ENCODE measurements at regions not wholly inside any gene's neighbourhood (a gene's known extent, or its start where the extent isn't known, plus 50 kb on each side); places are given as distances from the start of the nearest gene placed in this dataset.

GRCh38 chr3:8205881-8206280, 295.7 kb upstream of the LMCD1 start:
- no peak for DNase-seq

DNA sequence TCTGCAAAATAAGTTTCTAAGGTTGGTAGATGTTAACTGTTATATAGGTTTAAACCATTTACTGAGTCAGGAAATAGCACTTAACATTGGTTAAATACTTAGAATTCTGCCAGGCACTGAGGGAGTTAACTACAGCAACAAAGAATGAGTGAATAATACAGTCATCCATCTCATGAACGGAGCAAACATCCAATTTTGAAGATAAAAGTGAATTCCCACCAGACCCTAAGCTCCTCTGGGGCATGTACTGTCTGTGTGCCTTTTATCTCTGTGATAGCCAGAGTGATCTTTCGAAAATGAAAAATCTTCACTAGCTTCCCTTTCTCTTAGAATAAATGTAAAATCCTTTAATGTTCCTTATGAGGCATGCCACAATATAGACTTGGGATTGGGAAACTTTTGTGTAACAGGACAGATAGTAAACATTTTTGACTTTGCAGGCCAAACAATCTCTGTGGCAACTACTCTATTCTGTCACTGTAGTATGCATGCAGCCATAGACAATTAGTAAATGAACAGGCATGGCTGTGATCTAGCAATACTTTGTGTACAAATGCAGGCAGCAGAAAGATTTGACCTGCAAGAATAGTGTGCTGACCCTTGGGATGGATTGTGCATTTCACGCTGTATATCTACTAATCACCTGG, 294.5 kb upstream of the LMCD1 start:
- no peak for DNase-seq

DNA sequence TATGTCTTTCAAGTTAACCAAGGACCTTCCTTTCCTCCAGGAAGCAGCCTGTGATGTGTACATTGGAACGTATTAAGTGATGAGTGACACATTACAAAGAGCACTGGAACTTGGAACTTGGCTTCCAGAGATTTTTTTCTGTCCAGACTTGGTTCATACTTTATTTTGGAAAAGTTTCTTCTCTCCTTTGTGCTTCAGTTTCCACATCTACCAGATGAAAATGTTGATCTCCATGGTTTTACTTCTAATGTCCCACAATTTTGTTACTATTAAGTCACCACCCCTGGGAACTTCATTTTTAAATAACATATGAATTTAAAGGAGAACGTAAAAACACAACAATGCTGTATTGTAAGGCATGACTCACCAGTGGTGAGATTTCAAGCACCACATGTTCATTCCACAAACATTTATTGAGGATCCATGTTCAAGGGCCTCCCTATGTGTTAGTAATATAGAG, 290.7 kb upstream of the LMCD1 start:
- DNase-seq = no peak

DNA sequence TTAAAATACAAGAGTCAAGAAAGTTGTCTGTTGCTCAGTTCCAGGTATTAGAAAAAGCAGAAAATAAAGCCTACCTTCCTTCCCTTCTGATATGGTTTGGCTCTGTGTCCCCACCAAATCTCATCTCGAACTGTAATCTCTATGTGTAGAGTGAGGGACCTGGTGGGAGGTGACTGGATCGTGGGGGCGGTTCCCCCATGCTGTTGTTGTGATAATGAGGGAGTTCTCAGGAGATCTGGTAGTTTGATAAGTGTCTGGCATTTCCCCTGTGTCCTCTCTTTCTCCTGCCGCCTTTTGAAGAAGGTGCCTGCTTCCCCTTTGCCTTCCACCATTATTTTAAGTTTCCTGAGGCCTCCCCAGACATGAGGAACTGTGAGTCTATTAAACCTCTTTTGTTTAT, 288.8 kb upstream of the LMCD1 start:
- DNase-seq = no peak

DNA sequence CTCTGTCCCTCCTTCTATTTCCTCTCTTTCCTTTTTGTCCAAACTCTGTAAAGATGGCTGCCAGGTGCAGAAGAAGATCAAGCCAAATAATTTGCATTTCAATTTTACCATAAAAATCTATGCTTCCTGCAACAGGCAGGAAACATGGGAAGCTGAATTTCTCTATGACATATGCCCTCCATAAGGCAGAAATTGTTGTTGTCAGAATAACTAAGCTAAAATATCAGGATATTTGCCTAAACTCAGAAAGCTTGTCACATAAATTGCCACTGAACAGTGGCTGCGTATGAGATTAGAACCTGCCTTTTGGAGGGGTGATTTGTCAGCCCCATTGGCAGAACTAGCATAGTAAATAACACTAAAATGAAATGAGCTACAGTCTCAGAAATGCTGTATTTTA, 288.3 kb upstream of the LMCD1 start:
- DNase-seq = no peak

- no peak for DNase-seq
Observed at GRCh38 chr3:8215821-8216220, 285.8 kb upstream of the LMCD1 start.

GRCh38 chr3:8218353-8218940, 283.2 kb upstream of the LMCD1 start:
- no peak for DNase-seq

GRCh38 chr3:8220291-8220690, 281.3 kb upstream of the LMCD1 start:
- no peak for DNase-seq

DNA sequence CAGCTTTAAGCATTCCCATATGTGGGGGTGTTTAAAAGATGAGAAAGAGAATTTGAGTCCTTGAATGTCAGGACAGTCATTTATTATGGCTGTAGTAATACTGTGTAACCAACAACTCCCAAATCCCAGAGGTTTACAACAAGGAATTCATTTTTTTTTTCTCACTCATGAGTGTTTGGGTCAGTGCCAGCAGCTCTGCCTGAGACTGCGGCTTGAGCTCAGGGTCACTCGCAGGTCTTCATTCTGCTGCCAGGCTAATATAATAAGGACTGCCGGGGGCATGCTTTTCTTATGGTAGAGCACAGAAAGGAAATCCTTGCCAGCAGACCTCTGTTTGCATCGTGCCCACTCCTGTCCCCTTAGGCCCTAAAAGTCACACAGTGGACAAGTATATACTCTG, 277.9 kb upstream of the LMCD1 start:
- DNase-seq = no peak

DNA sequence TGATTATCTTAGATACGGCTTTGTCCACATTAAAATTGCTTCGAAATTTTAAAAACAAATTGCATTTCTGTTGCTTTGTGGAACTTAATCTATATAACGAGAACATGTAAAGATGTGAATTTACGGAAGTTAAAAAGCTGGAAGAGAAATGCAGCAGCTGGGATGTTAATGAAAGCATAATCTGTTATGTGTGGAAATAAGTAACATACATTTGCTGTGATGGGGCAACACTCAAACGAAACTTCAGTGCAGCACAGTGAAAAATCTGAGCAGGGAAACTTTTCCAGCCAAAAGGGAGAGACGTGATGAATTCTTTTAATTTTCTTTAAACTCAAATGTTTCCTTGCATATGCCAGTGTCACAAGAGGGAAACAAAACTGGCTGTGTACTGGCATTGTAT, 276.7 kb upstream of the LMCD1 start:
- DNase-seq = no peak

DNA sequence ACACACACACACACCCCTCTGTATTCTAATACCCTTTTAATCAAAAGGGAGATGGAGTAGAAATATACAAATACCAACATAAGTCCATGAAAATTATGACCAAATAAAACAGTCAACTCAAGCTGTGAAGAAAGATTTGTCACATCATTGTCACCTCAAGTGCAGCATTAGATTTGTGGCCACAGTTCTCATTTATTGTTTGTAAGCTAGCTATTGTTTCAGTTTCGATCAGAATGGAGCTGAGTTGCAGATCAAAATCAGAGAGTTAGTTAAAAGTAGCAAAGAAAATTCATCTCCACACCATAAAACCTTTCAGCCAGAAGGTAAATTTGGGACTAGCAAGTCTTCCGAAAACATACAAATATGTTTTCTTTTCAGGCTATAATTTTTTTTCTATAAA, 267.7 kb upstream of the LMCD1 start:
- DNase-seq = no peak

DNA sequence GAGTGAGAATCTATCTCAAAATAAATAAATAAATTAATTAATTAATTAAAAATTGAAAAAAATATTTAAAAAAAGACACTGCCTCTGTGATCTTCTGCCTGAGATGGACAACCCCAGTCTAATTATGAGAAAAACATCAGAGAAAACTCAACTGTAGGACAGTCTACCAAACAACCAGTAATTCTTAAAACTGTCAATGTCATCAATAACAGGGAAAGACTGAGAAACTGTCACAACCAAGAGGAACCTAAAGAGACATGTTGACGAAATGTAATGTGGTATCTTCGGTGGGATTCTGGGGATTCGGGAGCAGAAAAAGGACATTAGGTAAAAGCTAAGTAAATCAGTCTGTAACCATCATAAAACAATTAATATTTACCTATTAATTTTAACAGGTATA, 265.4 kb upstream of the LMCD1 start:
- no peak for DNase-seq

- DNase-seq = no peak
Observed at GRCh38 chr3:8237893-8238292, 263.7 kb upstream of the LMCD1 start.

DNA sequence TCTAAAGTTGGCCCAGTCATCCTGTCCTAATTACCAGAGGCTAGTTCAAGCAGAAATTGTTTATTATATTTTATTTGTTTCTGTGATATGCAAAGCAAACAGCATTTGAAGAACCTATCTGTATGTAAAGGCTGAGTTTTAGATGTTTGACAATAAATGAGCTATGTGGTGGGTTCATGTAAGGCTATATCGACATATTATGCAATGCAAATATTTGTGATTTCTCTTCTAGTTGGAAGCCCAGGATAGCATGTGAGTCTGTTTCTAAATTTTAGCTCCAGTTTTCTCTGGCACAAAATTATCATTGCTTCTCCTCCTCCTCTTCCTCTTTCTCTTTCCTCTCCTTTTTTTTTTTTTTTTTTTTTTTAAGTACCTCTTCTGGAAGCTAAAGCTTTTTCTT, 263.2 kb upstream of the LMCD1 start:
- no peak for DNase-seq

- DNase-seq = no peak
Observed at GRCh38 chr3:8239095-8239494, 262.5 kb upstream of the LMCD1 start.

DNA sequence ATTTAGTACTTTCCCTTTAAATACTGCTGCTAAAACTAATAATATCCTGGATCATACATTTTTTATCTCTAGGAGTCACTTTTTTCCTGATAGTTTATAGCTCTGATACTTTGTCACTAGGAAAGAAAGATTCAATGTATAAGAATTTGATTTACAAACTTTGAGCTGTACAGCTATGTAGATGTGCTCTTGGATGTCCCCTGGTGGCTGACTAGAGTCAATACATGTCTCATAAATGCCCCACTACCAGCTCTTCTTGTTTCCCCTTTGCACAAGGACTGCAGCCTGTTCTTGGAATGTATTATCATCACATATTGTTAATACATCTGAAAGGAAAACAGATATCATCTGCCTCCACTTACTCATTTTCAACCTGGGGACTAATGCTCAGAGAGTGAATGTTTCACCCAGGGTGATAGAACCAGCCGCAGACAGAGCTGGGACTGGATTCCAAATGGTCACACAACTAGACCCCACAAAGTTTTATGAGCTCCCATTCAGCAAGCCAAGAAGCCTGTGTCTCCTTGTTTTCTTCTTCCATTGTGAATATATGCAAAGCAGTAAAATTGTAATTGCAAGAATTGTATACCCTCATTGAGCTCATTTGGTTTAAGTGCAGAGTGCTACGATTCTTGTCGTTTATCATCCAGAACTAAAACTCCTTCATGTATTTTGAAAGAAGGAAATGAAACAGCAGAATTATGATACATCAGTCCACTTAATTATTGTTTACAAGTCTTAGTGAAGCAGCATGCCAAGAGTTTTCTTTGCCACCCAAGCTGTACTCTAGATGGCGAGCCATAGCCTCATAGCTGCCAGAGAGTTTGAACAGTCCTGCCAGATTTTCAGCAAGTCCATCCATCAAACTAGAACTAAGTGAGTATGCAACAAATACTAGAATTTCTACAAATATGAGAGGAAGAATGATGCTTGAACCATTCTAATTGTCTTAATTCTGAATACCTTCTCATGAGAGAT, 261.6 kb upstream of the LMCD1 start:
- no peak for DNase-seq

DNA sequence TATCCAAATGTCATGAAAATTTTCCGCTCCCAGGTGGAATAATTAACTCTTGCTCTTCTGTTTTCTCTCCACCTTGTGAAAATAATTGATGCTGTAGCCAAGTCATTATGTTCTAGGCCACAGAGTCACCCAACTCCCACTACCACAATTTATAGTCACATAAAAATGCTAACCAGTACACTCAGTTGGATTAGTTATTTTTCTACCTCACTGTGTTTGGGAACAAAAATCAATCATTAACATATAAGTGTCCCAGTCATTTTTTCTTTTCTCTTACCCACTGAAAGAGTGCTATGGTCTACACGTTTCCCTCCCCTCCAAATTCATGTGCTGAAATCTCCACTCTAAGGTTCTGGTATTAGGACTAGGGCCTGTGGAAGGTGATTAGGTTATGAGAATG, 255.6 kb upstream of the LMCD1 start:
- no peak for DNase-seq

DNA sequence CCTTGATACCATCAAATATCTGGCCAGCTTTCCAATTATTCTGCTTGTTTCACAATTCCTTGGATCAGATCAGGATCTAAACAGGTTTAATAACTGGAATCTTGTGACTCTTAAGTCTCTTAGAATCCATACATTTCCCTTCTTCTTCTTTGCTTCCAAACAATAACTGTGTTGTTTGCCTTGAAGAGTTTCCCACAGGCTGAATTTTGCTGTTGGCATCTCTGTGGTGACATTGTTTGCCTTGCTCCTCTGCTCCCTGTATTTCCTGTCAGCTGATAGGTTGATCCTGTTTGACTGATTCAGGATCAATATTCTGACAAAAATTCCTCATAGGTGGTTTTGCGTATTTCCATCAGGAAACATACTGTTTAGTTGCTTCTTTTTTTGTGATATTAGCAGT, 248.4 kb upstream of the LMCD1 start:
- DNase-seq = no peak

DNA sequence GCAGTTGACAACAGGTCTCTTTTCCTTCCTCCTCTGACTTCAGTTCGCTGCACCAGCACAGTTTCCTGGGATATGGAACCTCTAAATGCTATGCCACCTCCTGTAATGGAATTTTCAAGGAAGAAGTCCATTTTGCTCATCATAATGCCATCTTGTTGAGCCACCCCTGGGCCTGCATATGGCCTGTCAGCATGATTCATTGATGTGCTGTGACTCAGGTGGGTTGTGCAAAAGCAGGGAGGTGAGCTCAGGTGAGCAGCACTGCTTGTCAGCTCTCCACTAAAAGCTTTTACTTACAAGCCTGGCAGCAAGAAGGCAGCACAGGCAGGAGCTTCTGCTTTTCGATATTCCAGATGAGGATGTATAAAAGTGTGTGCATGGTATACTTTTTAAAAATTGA, 247.1 kb upstream of the LMCD1 start:
- no peak for DNase-seq

DNA sequence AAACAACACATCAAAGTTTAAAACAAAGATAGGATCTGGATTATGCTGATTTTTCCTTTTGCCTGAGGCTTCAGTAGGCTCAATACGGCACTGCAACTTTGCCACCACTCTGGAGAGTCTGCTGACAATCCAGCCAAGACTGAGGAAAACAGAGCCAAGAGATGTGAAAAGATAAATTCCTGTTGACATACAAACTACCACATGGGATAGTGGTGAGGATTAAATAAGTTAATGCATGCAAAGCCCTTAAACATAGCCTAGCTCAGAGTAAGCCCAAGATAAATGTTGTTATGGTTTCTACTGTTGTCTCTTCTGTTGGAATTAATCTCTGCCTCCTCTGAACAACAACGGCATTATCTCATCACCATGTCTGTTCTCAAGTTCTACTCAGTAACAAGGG, 245.9 kb upstream of the LMCD1 start:
- no peak for DNase-seq

GRCh38 chr3:8256441-8257071, 245.1 kb upstream of the LMCD1 start:
- DNase-seq = no peak

GRCh38 chr3:8261018-8261417, 240.6 kb upstream of the LMCD1 start:
- DNase-seq = no peak

DNA sequence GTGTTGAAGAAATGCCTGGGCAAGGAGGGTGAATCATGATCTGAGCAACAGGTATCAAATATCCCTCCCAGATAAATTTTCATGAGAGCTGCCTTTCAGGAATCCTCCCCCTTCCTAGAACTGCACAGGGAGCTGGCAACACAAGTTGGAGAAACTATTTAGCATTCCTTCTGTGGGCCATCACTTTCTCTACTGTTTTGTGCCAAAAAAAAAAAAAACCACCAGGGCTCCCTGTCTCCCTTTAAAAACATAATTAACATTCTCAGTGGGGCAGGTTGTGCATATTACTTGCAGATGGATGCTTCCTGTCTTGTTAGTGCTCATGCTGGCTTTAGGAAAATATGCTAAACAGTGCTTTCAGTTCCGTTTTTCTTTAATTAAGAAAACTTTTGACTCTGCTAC, 234.9 kb upstream of the LMCD1 start:
- DNase-seq = no peak

- DNase-seq = no peak
Observed at GRCh38 chr3:8273479-8273878, 228.1 kb upstream of the LMCD1 start.

Data from NK-92 treated with Interleukin-12 subunit alpha and Interleukin-12 subunit beta, amount 100 ng/mL, for 24 hours (cell line).